ENCODE measurements at regions not wholly inside any gene's neighbourhood (a gene's known extent, or its start where the extent isn't known, plus 50 kb on each side); places are given as distances from the start of the nearest gene placed in this dataset.

DNA sequence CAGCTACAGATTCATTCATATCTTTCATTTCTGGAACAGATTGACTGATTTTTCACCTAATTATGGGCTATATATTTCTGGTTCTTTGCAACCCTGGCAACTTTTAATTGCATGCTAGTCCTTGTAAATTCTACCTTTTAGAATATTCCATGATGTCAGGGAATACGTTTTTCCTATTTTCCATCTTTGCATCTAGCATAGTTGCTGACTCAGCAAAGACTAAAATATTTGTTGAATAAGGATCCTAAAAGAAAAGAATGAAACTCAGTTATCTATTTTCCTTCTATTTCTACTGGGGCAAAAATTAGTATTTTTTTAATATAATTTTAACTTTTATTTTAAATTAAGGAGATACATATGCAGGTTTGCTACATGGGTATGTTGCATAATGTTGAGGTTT lies 438.3 kb downstream of the GXYLT1 start:
- no TSS peak for BruUV-seq (replicated peaks)
- RAD21 ChIA-PET (ENCODE audit: unreplicated experiment), result no interaction called here
- WGBS (ENCODE audit: insufficient coverage, insufficient replicate concordance, low lambda C conversion rate, missing lambda C conversion rate), result 0% methylated on average over 1 of the region's 1 CpG
- intact Hi-C loops (cut with micrococcal nuclease; ENCODE audit: unreplicated experiment), result no loop called here
- H3K27ac ChIP-seq (ENCODE audit: control insufficient read depth, insufficient read depth), result no peak overlapping the region
- H3K9me3 ChIP-seq (replicated peaks; ENCODE audit: control insufficient read depth, insufficient read depth, low read length), result no peaks in the 10 kb centered on the region
- in situ Hi-C loops (cut with MboI), result no loop called here
- DNase-seq (ENCODE audit: low read depth, low spot score) (no peak), FAIRE-seq (no peak), ATAC-seq (no peak)
- CTCF ChIA-PET, result no interaction called here
- H3K4me1 ChIP-seq (ENCODE audit: control insufficient read depth, insufficient read depth, low read length), result no peaks in the 10 kb centered on the region
- POLR2A ChIA-PET, result no interaction called here
- no peaks in the 10 kb centered on the region for H3K79me2 ChIP-seq (ENCODE audit: control insufficient read depth, insufficient read depth, low read length)
- TF ChIP-seq, protein P1, sequence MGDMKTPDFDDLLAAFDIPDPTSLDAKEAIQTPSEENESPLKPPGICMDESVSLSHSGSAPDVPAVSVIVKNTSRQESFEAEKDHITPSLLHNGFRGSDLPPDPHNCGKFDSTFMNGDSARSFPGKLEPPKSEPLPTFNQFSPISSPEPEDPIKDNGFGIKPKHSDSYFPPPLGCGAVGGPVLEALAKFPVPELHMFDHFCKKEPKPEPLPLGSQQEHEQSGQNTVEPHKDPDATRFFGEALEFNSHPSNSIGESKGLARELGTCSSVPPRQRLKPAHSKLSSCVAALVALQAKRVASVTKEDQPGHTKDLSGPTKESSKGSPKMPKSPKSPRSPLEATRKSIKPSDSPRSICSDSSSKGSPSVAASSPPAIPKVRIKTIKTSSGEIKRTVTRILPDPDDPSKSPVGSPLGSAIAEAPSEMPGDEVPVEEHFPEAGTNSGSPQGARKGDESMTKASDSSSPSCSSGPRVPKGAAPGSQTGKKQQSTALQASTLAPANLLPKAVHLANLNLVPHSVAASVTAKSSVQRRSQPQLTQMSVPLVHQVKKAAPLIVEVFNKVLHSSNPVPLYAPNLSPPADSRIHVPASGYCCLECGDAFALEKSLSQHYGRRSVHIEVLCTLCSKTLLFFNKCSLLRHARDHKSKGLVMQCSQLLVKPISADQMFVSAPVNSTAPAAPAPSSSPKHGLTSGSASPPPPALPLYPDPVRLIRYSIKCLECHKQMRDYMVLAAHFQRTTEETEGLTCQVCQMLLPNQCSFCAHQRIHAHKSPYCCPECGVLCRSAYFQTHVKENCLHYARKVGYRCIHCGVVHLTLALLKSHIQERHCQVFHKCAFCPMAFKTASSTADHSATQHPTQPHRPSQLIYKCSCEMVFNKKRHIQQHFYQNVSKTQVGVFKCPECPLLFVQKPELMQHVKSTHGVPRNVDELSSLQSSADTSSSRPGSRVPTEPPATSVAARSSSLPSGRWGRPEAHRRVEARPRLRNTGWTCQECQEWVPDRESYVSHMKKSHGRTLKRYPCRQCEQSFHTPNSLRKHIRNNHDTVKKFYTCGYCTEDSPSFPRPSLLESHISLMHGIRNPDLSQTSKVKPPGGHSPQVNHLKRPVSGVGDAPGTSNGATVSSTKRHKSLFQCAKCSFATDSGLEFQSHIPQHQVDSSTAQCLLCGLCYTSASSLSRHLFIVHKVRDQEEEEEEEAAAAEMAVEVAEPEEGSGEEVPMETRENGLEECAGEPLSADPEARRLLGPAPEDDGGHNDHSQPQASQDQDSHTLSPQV (IDR thresholded peaks at IDR 0.05), result no peak
- TF ChIP-seq SP1 (IDR thresholded peaks at IDR 0.05; ENCODE audit: low read depth, low read length) (no peak), ZNF207 (IDR thresholded peaks at IDR 0.05; ENCODE audit: borderline replicate concordance) (no peak), RUNX3 (IDR thresholded peaks at IDR 0.05; ENCODE audit: low read length) (no peak), SIN3A (IDR thresholded peaks at IDR 0.05; ENCODE audit: low read depth, low read length) (no peak), LARP7 (IDR thresholded peaks at IDR 0.05) (no peak), ETV6 (conservative IDR thresholded peaks at IDR 0.05 in 1 of 2, IDR thresholded peaks at IDR 0.05 in 1 of 2; ENCODE audit: borderline replicate concordance in 1 of 2, low read depth in 1 of 2) (no peak), RAD21 (IDR thresholded peaks at IDR 0.05; ENCODE audit: insufficient read depth, low read depth, low read length) (no peak), CHD2 (IDR thresholded peaks at IDR 0.05; ENCODE audit: borderline replicate concordance, low read depth, low read length) (no peak), YY1 (IDR thresholded peaks at IDR 0.05; ENCODE audit: low read depth, low read length) (no peak)
- TF ChIP-seq, protein P2, sequence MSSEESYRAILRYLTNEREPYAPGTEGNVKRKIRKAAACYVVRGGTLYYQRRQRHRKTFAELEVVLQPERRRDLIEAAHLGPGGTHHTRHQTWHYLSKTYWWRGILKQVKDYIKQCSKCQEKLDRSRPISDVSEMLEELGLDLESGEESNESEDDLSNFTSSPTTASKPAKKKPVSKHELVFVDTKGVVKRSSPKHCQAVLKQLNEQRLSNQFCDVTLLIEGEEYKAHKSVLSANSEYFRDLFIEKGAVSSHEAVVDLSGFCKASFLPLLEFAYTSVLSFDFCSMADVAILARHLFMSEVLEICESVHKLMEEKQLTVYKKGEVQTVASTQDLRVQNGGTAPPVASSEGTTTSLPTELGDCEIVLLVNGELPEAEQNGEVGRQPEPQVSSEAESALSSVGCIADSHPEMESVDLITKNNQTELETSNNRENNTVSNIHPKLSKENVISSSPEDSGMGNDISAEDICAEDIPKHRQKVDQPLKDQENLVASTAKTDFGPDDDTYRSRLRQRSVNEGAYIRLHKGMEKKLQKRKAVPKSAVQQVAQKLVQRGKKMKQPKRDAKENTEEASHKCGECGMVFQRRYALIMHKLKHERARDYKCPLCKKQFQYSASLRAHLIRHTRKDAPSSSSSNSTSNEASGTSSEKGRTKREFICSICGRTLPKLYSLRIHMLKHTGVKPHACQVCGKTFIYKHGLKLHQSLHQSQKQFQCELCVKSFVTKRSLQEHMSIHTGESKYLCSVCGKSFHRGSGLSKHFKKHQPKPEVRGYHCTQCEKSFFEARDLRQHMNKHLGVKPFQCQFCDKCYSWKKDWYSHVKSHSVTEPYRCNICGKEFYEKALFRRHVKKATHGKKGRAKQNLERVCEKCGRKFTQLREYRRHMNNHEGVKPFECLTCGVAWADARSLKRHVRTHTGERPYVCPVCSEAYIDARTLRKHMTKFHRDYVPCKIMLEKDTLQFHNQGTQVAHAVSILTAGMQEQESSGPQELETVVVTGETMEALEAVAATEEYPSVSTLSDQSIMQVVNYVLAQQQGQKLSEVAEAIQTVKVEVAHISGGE (CRISPR knock-in tag; IDR thresholded peaks at IDR 0.05), result no peak
- TF ChIP-seq, protein P3, sequence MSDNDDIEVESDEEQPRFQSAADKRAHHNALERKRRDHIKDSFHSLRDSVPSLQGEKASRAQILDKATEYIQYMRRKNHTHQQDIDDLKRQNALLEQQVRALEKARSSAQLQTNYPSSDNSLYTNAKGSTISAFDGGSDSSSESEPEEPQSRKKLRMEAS (IDR thresholded peaks at IDR 0.05; ENCODE audit: low read depth, low read length), result no peak
- TF ChIP-seq, protein P4, sequence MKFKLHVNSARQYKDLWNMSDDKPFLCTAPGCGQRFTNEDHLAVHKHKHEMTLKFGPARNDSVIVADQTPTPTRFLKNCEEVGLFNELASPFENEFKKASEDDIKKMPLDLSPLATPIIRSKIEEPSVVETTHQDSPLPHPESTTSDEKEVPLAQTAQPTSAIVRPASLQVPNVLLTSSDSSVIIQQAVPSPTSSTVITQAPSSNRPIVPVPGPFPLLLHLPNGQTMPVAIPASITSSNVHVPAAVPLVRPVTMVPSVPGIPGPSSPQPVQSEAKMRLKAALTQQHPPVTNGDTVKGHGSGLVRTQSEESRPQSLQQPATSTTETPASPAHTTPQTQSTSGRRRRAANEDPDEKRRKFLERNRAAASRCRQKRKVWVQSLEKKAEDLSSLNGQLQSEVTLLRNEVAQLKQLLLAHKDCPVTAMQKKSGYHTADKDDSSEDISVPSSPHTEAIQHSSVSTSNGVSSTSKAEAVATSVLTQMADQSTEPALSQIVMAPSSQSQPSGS (IDR thresholded peaks at IDR 0.05; ENCODE audit: low read length), result no peak
- no peak overlapping the region for H2AFZ ChIP-seq (ENCODE audit: control insufficient read depth, low read depth, low read length)
- H3K36me3 ChIP-seq (ENCODE audit: control insufficient read depth in 2 of 2, insufficient read depth in 2 of 2, low read length in 1 of 2), result no peaks in the 10 kb centered on the region
- no peak overlapping the region for H3K9ac ChIP-seq (ENCODE audit: control insufficient read depth, insufficient read depth, low read length)
- H4K20me1 ChIP-seq (ENCODE audit: control insufficient read depth, insufficient read depth), result no peaks in the 10 kb centered on the region
- no peak overlapping the region for H3K4me3 ChIP-seq
- no peak overlapping the region for H3K4me2 ChIP-seq (ENCODE audit: control insufficient read depth, insufficient read depth)
- no peaks in the 10 kb centered on the region for H3K27me3 ChIP-seq (replicated peaks in 1 of 2; ENCODE audit: control insufficient read depth in 2 of 2, insufficient read depth in 2 of 2, low read length in 1 of 2)
- SMC1A ChIA-PET (ENCODE audit: uncharacterized antibody, unreplicated experiment), result no interaction called here

Measured in GM12878 (cell line).